C4-2B (cell line): ENCODE measurements at regions not wholly inside any gene's neighbourhood (a gene's known extent, or its start where the extent isn't known, plus 50 kb on each side); places are given as distances from the start of the nearest gene placed in this dataset.

ENCODE experiments used
- H3K27ac ChIP-seq: fragments of 450-650 bp; 2 replicates; pipeline ENCODE4 v1.5.1; 2017
- CTCF ChIP-seq: fragments of 450-650 bp; conservative IDR thresholded peaks from 2 replicates; pipeline ENCODE4 v1.5.1; 2017; ENCODE audit warnings: mild to moderate bottlenecking
- ZFX ChIP-seq: fragments of 450-650 bp; IDR thresholded peaks from 2 replicates; pipeline ENCODE4 v1.6.1; 2017

- H3K27ac ChIP-seq: no peak overlapping the region
- TF ChIP-seq CTCF (no peak), ZFX (no peak)
Measured at GRCh38 chr2:198749364-198749763, 708.4 kb downstream of the SATB2 start.

- H3K27ac ChIP-seq: no peak overlapping the region
- TF ChIP-seq CTCF (no peak), ZFX (no peak)
Measured at GRCh38 chr2:198731842-198732399, 725.8 kb downstream of the SATB2 start.

DNA sequence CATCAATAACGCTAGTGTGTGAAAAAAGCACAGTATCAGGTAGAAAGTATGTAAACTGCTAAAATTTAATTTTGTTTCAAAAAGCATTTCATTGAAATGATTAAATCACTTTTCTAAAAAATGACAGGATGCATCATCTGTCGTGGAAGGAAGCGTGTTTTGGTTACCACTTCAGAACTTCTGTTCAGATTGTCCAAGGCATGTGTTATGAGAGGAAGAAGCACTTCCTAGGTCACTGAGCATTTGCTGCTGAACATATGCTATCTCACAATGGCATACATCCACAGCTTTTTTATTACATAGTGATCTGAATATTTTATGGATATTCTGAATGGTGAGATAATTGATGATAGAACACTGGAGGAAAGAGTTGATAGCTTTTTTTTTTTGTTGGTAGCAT, 737.5 kb downstream of the SATB2 start:
- no peak for TF ChIP-seq CTCF
- no peak for TF ChIP-seq ZFX
- no peak overlapping the region for H3K27ac ChIP-seq

- TF ChIP-seq CTCF (no peak), ZFX (no peak)
- H3K27ac ChIP-seq: no peak overlapping the region
Measured at GRCh38 chr2:198717451-198717850, 740.3 kb downstream of the SATB2 start.

GRCh38 chr2:198715302-198715835, 742.4 kb downstream of the SATB2 start:
- H3K27ac ChIP-seq: no peak overlapping the region
- TF ChIP-seq ZFX (no peak), CTCF (no peak)

DNA sequence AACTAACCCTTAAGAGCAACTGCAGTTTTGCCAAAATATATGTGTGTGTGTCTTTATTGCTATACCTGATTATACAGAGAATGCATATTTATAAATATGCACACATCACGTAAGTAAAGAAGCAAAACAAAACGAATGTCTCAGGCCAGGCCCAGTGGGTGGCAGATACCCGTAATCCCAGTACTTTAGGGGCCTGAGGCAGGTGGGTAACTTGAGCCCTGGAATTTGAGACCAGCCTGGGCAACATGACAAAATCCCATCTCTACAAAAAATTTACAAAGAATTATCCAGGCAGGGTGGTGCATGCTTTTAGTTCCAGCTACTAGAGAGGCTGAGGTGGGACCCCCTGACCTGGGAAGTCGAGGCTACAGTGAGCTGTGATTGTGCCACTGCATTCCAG, 745.3 kb downstream of the SATB2 start:
- TF ChIP-seq CTCF (no peak), ZFX (no peak)
- H3K27ac ChIP-seq: no peak overlapping the region

GRCh38 chr2:198711484-198711883, 746.3 kb downstream of the SATB2 start:
- no peak for TF ChIP-seq ZFX
- no peak for TF ChIP-seq CTCF
- H3K27ac ChIP-seq: no peak overlapping the region
